ENCODE measurements at regions not wholly inside any gene's neighbourhood (a gene's known extent, or its start where the extent isn't known, plus 50 kb on each side); places are given as distances from the start of the nearest gene placed in this dataset.
"Not testable (repeated sequence)": the region's sequence is repeated elsewhere in the genome, so short reads cannot be mapped to it uniquely, and the experiment has no call there.

GRCh38 chr4:20078644-20079043 is 173.1 kb upstream of the SLIT2 start:
- DNase-seq (ENCODE audit: extremely low read depth, low read depth) = no peak
- TF ChIP-seq CTCF (IDR thresholded peaks at IDR 0.05; ENCODE audit: low read depth, low read length) = no peak

- TF ChIP-seq CTCF (IDR thresholded peaks at IDR 0.05; ENCODE audit: low read depth, low read length) = no peak
- DNase-seq (ENCODE audit: extremely low read depth, low read depth) = no peak
These were observed 176.3 kb upstream of the SLIT2 start for GRCh38 chr4:20075248-20075871.

- no peak for TF ChIP-seq CTCF (IDR thresholded peaks at IDR 0.05; ENCODE audit: low read depth, low read length)
- no peak for DNase-seq (ENCODE audit: extremely low read depth, low read depth)
These were observed 177.3 kb upstream of the SLIT2 start for GRCh38 chr4:20074450-20074849.

- DNase-seq (ENCODE audit: extremely low read depth, low read depth) = no peak
- TF ChIP-seq CTCF (IDR thresholded peaks at IDR 0.05; ENCODE audit: low read depth, low read length) = no peak
These were observed 185.8 kb upstream of the SLIT2 start for GRCh38 chr4:20065952-20066351.

GRCh38 chr4:20062857-20063256 is 188.8 kb upstream of the SLIT2 start:
- not testable (repeated sequence) for DNase-seq (ENCODE audit: extremely low read depth, low read depth)

GRCh38 chr4:20062054-20062453 is 189.7 kb upstream of the SLIT2 start:
- no peak for TF ChIP-seq CTCF (IDR thresholded peaks at IDR 0.05; ENCODE audit: low read depth, low read length)
- DNase-seq (ENCODE audit: extremely low read depth, low read depth) = no peak

GRCh38 chr4:20050768-20051167 is 200.9 kb upstream of the SLIT2 start:
- no peak for TF ChIP-seq CTCF (IDR thresholded peaks at IDR 0.05; ENCODE audit: low read depth, low read length)
- DNase-seq (ENCODE audit: extremely low read depth, low read depth) = no peak

- TF ChIP-seq CTCF (IDR thresholded peaks at IDR 0.05; ENCODE audit: low read depth, low read length) = no peak
- DNase-seq (ENCODE audit: extremely low read depth, low read depth) = no peak
These were observed 201.8 kb upstream of the SLIT2 start for GRCh38 chr4:20049889-20050288.

Measured in AG09319 (cell line).